GM23338 (cell line): ENCODE measurements at regions not wholly inside any gene's neighbourhood (a gene's known extent, or its start where the extent isn't known, plus 50 kb on each side); places are given as distances from the start of the nearest gene placed in this dataset.
"Not testable (repeated sequence)": the region's sequence is repeated elsewhere in the genome, so short reads cannot be mapped to it uniquely, and the experiment has no call there.

Experiments used
- ATAC-seq: fragments of 200-7000 bp; cut with Tn5 transposase; 3 replicates; pipeline ENCODE4 v1.9.1; 2020
- DNase-seq: peaks from one replicate; pipeline ENCODE4 v3.0.0-alpha.2; 2015; ENCODE audit warnings: low spot score
- H2AFZ ChIP-seq: fragments of 200-600 bp; sonication (generic); 2 replicates; pipeline ENCODE4 v1.8.0; 2016; ENCODE audit warnings: antibody characterized with exemption, mild to moderate bottlenecking, moderate library complexity
- H3F3A ChIP-seq: fragments of 200-600 bp; sonication (generic); replicated peaks from 2 replicates; pipeline ENCODE4 v1.8.0; 2017; ENCODE audit warnings: antibody characterized with exemption, mixed run types, low read depth
- H3K27ac ChIP-seq: fragments of 200-600 bp; sonication (generic); 2 replicates; pipeline ENCODE4 v1.6.1; 2016; ENCODE audit warnings: low read depth
- H3K27me3 ChIP-seq: fragments of 200-600 bp; sonication (generic); 2 replicates; pipeline ENCODE4 v1.8.0; 2016; ENCODE audit warnings: mild to moderate bottlenecking, mixed run types, moderate library complexity; ENCODE audit not compliant: insufficient read depth
- H3K36me3 ChIP-seq: fragments of 200-600 bp; sonication (generic); 2 replicates; pipeline ENCODE4 v1.8.0; 2016; ENCODE audit warnings: mild to moderate bottlenecking; ENCODE audit not compliant: insufficient read depth
- H3K4me1 ChIP-seq: fragments of 200-600 bp; sonication (generic); 2 replicates; pipeline ENCODE4 v1.8.0; 2016; ENCODE audit warnings: mild to moderate bottlenecking, moderate library complexity; ENCODE audit not compliant: insufficient read depth
- H3K4me2 ChIP-seq: fragments of 200-600 bp; sonication (generic); 2 replicates; pipeline ENCODE4 v1.7.1; 2017; ENCODE audit warnings: mixed run types
- H3K4me3 ChIP-seq: fragments of 200-600 bp; sonication (generic); 2 replicates; pipeline ENCODE4 v1.6.1; 2016; ENCODE audit warnings: mixed run types
- H3K79me2 ChIP-seq: fragments of 200-600 bp; sonication (generic); replicated peaks from 2 replicates; pipeline ENCODE4 v1.8.0; 2017; ENCODE audit warnings: mild to moderate bottlenecking; ENCODE audit not compliant: insufficient read depth
- H3K9me2 ChIP-seq: fragments of 200-600 bp; sonication (generic); 2 replicates; pipeline ENCODE4 v1.8.0; 2017; ENCODE audit not compliant: insufficient read depth
- H4K20me1 ChIP-seq: fragments of 200-600 bp; sonication (generic); replicated peaks from 2 replicates; pipeline ENCODE4 v1.8.0; 2017; ENCODE audit warnings: mild to moderate bottlenecking; ENCODE audit not compliant: insufficient read depth
- H3K27ac Mint-ChIP-seq: 2 replicates; pipeline ENCODE4 v1.8.0; 2020; ENCODE audit warnings: inconsistent platforms, mild to moderate bottlenecking, moderate library complexity, mixed read lengths
- H3K27me3 Mint-ChIP-seq: 3 replicates; pipeline ENCODE4 v1.8.0; 2022; ENCODE audit warnings: low read depth, mild to moderate bottlenecking, moderate library complexity, mixed read lengths, inconsistent platforms; ENCODE audit not compliant: insufficient read depth, poor library complexity
- H3K36me3 Mint-ChIP-seq: 3 replicates; pipeline ENCODE4 v1.8.0; 2021; ENCODE audit warnings: low read depth, mild to moderate bottlenecking, inconsistent platforms, moderate library complexity, mixed read lengths
- H3K4me1 Mint-ChIP-seq: 3 replicates; pipeline ENCODE4 v1.8.0; 2020; ENCODE audit warnings: mild to moderate bottlenecking, inconsistent platforms, mixed read lengths
- H3K4me3 Mint-ChIP-seq: 3 replicates; pipeline ENCODE4 v1.8.0; 2021; ENCODE audit warnings: moderate library complexity, mild to moderate bottlenecking, inconsistent platforms, mixed read lengths
- H3K9me3 Mint-ChIP-seq: 3 replicates; pipeline ENCODE4 v1.8.0; 2020; ENCODE audit warnings: moderate library complexity, mild to moderate bottlenecking, inconsistent platforms, mixed read lengths
- CREB1 ChIP-seq: fragments of 250-450 bp; sonication (Bioruptor Pico); IDR thresholded peaks from 2 replicates; pipeline ENCODE4 v1.5.0; 2020; ENCODE audit warnings: low read depth, mild to moderate bottlenecking, moderate library complexity
- EZH2 ChIP-seq: fragments of 200-600 bp; sonication (generic); IDR thresholded peaks from one replicate; pipeline ENCODE4 v1.8.0; 2017; ENCODE audit warnings: antibody characterized with exemption, mild to moderate bottlenecking, low read depth; ENCODE audit not compliant: unreplicated experiment
- EZH2phosphoT487 ChIP-seq: fragments of 200-600 bp; sonication (generic); IDR thresholded peaks from one replicate; pipeline ENCODE4 v1.8.1; 2018; ENCODE audit warnings: antibody characterized with exemption; ENCODE audit not compliant: unreplicated experiment
- JUNB ChIP-seq: IDR thresholded peaks from one replicate; pipeline ENCODE4 v1.6.1; 2016; ENCODE audit warnings: antibody characterized with exemption; ENCODE audit not compliant: unreplicated experiment
- NANOG ChIP-seq: IDR thresholded peaks from 2 replicates; pipeline ENCODE4 v1.6.1; 2016; ENCODE audit warnings: antibody characterized with exemption, borderline replicate concordance
- POLR2AphosphoS5 ChIP-seq: IDR thresholded peaks from 2 replicates; pipeline ENCODE4 v1.6.1; 2016; ENCODE audit warnings: antibody characterized with exemption, low read depth
- STAT1 ChIP-seq: IDR thresholded peaks from one replicate; pipeline ENCODE4 v1.6.1; 2016; ENCODE audit warnings: antibody characterized with exemption; ENCODE audit not compliant: unreplicated experiment
- ZNF114 ChIP-seq: fragments of 250-450 bp; sonication (Bioruptor Pico); IDR thresholded peaks from 2 replicates; pipeline ENCODE4 v1.5.0; 2020; ENCODE audit warnings: mild to moderate bottlenecking, moderate library complexity
- ZNF331 ChIP-seq: fragments of 250-450 bp; sonication (Bioruptor Pico); IDR thresholded peaks from 2 replicates; pipeline ENCODE4 v1.5.0; 2020; ENCODE audit warnings: low read depth, mild to moderate bottlenecking, moderate library complexity
- TF ChIP-seq, protein P1 (sequence below): IDR thresholded peaks from 2 replicates; pipeline ENCODE4 v1.6.1; 2016; ENCODE audit warnings: antibody characterized with exemption
- TF ChIP-seq, protein P2 (sequence below): IDR thresholded peaks from one replicate; pipeline ENCODE4 v1.6.1; 2018; ENCODE audit warnings: antibody characterized with exemption; ENCODE audit not compliant: unreplicated experiment
- TF ChIP-seq, protein P3 (sequence below): fragments of 250-450 bp; sonication (Bioruptor Pico); IDR thresholded peaks from 2 replicates; pipeline ENCODE4 v1.5.0; 2020; ENCODE audit warnings: mild to moderate bottlenecking, moderate library complexity

GRCh38 chr5:155826611-155827507 lies 500.1 kb upstream of the SGCD start:
- no peaks in the 10 kb centered on the region for H4K20me1 ChIP-seq
- no peaks in the 10 kb centered on the region for H3K27me3 ChIP-seq
- H2AFZ ChIP-seq = no peak overlapping the region
- H3K4me2 ChIP-seq = no peak overlapping the region
- Mint-ChIP-seq H3K9me3 (no peaks in the 10 kb centered on the region; the same call in 2 of the 3 replicates), H3K36me3 (no peaks in the 10 kb centered on the region), H3K27ac (no peak overlapping the region), H3K4me3 (no peak overlapping the region), H3K27me3 (peaks cover 2% of the 10 kb centered on the region), H3K4me1 (no peaks in the 10 kb centered on the region)
- H3K4me3 ChIP-seq = no peak overlapping the region
- H3K36me3 ChIP-seq = no peaks in the 10 kb centered on the region
- peaks cover 10% of the 10 kb centered on the region; the same call in 1 of the 2 replicates for H3K9me2 ChIP-seq
- TF ChIP-seq POLR2AphosphoS5 (no peak), ZNF114 (CRISPR knock-in tag) (no peak), ZNF331 (CRISPR knock-in tag) (no peak), EZH2phosphoT487 (no peak), CREB1 (CRISPR knock-in tag) (no peak), JUNB (no peak), NANOG (no peak), STAT1 (no peak), EZH2 (no peak)
- TF ChIP-seq, protein P1, sequence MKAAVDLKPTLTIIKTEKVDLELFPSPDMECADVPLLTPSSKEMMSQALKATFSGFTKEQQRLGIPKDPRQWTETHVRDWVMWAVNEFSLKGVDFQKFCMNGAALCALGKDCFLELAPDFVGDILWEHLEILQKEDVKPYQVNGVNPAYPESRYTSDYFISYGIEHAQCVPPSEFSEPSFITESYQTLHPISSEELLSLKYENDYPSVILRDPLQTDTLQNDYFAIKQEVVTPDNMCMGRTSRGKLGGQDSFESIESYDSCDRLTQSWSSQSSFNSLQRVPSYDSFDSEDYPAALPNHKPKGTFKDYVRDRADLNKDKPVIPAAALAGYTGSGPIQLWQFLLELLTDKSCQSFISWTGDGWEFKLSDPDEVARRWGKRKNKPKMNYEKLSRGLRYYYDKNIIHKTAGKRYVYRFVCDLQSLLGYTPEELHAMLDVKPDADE = no peak
- TF ChIP-seq, protein P2, sequence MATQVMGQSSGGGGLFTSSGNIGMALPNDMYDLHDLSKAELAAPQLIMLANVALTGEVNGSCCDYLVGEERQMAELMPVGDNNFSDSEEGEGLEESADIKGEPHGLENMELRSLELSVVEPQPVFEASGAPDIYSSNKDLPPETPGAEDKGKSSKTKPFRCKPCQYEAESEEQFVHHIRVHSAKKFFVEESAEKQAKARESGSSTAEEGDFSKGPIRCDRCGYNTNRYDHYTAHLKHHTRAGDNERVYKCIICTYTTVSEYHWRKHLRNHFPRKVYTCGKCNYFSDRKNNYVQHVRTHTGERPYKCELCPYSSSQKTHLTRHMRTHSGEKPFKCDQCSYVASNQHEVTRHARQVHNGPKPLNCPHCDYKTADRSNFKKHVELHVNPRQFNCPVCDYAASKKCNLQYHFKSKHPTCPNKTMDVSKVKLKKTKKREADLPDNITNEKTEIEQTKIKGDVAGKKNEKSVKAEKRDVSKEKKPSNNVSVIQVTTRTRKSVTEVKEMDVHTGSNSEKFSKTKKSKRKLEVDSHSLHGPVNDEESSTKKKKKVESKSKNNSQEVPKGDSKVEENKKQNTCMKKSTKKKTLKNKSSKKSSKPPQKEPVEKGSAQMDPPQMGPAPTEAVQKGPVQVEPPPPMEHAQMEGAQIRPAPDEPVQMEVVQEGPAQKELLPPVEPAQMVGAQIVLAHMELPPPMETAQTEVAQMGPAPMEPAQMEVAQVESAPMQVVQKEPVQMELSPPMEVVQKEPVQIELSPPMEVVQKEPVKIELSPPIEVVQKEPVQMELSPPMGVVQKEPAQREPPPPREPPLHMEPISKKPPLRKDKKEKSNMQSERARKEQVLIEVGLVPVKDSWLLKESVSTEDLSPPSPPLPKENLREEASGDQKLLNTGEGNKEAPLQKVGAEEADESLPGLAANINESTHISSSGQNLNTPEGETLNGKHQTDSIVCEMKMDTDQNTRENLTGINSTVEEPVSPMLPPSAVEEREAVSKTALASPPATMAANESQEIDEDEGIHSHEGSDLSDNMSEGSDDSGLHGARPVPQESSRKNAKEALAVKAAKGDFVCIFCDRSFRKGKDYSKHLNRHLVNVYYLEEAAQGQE = no peak
- TF ChIP-seq, protein P3, sequence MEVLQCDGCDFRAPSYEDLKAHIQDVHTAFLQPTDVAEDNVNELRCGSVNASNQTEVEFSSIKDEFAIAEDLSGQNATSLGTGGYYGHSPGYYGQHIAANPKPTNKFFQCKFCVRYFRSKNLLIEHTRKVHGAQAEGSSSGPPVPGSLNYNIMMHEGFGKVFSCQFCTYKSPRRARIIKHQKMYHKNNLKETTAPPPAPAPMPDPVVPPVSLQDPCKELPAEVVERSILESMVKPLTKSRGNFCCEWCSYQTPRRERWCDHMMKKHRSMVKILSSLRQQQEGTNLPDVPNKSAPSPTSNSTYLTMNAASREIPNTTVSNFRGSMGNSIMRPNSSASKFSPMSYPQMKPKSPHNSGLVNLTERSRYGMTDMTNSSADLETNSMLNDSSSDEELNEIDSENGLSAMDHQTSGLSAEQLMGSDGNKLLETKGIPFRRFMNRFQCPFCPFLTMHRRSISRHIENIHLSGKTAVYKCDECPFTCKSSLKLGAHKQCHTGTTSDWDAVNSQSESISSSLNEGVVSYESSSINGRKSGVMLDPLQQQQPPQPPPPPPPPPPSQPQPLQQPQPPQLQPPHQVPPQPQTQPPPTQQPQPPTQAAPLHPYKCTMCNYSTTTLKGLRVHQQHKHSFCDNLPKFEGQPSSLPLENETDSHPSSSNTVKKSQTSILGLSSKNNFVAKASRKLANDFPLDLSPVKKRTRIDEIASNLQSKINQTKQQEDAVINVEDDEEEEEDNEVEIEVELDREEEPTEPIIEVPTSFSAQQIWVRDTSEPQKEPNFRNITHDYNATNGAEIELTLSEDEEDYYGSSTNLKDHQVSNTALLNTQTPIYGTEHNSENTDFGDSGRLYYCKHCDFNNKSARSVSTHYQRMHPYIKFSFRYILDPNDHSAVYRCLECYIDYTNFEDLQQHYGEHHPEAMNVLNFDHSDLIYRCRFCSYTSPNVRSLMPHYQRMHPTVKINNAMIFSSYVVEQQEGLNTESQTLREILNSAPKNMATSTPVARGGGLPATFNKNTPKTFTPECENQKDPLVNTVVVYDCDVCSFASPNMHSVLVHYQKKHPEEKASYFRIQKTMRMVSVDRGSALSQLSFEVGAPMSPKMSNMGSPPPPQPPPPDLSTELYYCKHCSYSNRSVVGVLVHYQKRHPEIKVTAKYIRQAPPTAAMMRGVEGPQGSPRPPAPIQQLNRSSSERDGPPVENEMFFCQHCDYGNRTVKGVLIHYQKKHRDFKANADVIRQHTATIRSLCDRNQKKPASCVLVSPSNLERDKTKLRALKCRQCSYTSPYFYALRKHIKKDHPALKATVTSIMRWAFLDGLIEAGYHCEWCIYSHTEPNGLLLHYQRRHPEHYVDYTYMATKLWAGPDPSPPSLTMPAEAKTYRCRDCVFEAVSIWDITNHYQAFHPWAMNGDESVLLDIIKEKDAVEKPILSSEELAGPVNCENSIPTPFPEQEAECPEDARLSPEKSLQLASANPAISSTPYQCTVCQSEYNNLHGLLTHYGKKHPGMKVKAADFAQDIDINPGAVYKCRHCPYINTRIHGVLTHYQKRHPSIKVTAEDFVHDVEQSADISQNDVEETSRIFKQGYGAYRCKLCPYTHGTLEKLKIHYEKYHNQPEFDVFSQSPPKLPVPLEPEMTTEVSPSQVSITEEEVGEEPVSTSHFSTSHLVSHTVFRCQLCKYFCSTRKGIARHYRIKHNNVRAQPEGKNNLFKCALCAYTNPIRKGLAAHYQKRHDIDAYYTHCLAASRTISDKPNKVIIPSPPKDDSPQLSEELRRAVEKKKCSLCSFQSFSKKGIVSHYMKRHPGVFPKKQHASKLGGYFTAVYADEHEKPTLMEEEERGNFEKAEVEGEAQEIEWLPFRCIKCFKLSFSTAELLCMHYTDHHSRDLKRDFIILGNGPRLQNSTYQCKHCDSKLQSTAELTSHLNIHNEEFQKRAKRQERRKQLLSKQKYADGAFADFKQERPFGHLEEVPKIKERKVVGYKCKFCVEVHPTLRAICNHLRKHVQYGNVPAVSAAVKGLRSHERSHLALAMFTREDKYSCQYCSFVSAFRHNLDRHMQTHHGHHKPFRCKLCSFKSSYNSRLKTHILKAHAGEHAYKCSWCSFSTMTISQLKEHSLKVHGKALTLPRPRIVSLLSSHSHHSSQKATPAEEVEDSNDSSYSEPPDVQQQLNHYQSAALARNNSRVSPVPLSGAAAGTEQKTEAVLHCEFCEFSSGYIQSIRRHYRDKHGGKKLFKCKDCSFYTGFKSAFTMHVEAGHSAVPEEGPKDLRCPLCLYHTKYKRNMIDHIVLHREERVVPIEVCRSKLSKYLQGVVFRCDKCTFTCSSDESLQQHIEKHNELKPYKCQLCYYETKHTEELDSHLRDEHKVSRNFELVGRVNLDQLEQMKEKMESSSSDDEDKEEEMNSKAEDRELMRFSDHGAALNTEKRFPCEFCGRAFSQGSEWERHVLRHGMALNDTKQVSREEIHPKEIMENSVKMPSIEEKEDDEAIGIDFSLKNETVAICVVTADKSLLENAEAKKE (CRISPR knock-in tag) = no peak
- no peaks in the 10 kb centered on the region for H3K79me2 ChIP-seq
- no peak overlapping the region for H3K27ac ChIP-seq
- ATAC-seq = no peak
- no peaks in the 10 kb centered on the region for H3K4me1 ChIP-seq
- no peaks in the 10 kb centered on the region for H3F3A ChIP-seq
- DNase-seq = no peak

- not testable (repeated sequence) for ATAC-seq
Observed at GRCh38 chr5:155827508-155827815, 499.5 kb upstream of the SGCD start.

More at GRCh38 chr5:155827508-155827815, 499.5 kb upstream of the SGCD start:
- not testable (repeated sequence) for H2AFZ ChIP-seq, H3K79me2 ChIP-seq, H3K36me3 Mint-ChIP-seq, H3K27ac Mint-ChIP-seq, H3K9me3 Mint-ChIP-seq, DNase-seq, H3K4me3 ChIP-seq, H3K4me2 ChIP-seq, H4K20me1 ChIP-seq, H3K4me1 ChIP-seq, H3K27me3 ChIP-seq, H3K27ac ChIP-seq, H3K4me3 Mint-ChIP-seq, H3K27me3 Mint-ChIP-seq, H3K4me1 Mint-ChIP-seq, H3K36me3 ChIP-seq, H3F3A ChIP-seq
- peaks cover 10% of the 10 kb centered on the region; the same call in 1 of the 2 replicates for H3K9me2 ChIP-seq
